Ovary (tissue), 7 donors: ENCODE measurements at regions not wholly inside any gene's neighbourhood (a gene's known extent, or its start where the extent isn't known, plus 50 kb on each side); places are given as distances from the start of the nearest gene placed in this dataset. TPM values are rescaled to one million over a fixed set of nuclear protein-coding genes. Genes with fewer than 3 reads are reported as not detected.

Experiments
- DNase-seq, 5 donors: peaks; one replicate each; pipeline ENCODE4 v3.0.0-alpha.2; 2019 to 2020
- H3K27ac ChIP-seq, 2 donors: fragments of 200-600 bp; one replicate each; pipeline versions ENCODE4 v1.5.1 to v1.8.0; 2019 to 2022
- H3K27me3 ChIP-seq: fragments of 200-600 bp; one replicate; pipeline ENCODE4 v1.8.0; 2022
- H3K36me3 ChIP-seq: fragments of 200-600 bp; sonication (generic); one replicate; pipeline ENCODE4 v1.5.1; 2019
- H3K4me1 ChIP-seq: one replicate; pipeline ENCODE4 v1.8.1; 2013; ENCODE audit warnings: mild to moderate bottlenecking, moderate library complexity; ENCODE audit not compliant: insufficient read depth
- H3K4me3 ChIP-seq: fragments of 200-600 bp; sonication (generic); one replicate; pipeline ENCODE4 v1.5.1; 2017
- H3K9me3 ChIP-seq, 2 donors: fragments of 200-600 bp in 1 of 2; sonication (generic) in 1 of 2; one replicate each; pipeline versions ENCODE4 v1.5.1 to v1.8.1; 2013 to 2019; ENCODE audit warnings: mild to moderate bottlenecking in 1 of 2, moderate library complexity in 1 of 2
- EP300 ChIP-seq: sonication (generic); formaldehyde crosslinking; IDR thresholded peaks from one replicate; pipeline ENCODE4 v1.6.1; 2017; ENCODE audit warnings: antibody characterized with exemption
- POLR2A ChIP-seq: fragments of 450-650 bp; IDR thresholded peaks from one replicate; pipeline ENCODE4 v1.6.1; 2017; ENCODE audit warnings: antibody characterized with exemption, mild to moderate bottlenecking, moderate library complexity
- WGBS, 3 donors: extraction: QIAGEN DNeasy Blood & Tissue Kit in 1 of 3; methylation state at CpG; one replicate each; pipeline versions ENCODE4 v1.1.5 to v1.1.7; 2013 to 2017; 5-methylcytosine and 5-hydroxymethylcytosine counted together
- intact Hi-C, 4 donors: fragments of 100-400 bp; cut with DNase I; formaldehyde crosslinking; loops; one replicate each; pipeline versions ENCODE4 v1.11.0 to v1.15.1; 2022 to 2023
- small RNA-seq: library from RNA; depleted of rRNA; stranded (forward); fragments of <200 nt; gene quantifications from one replicate; pipeline ENCODE3, GENCODE V24; 2016
- TF ChIP-seq, protein P1 (sequence below), 3 donors: fragments of 450-650 bp in 2 of 3; fragments of 200-600 bp in 1 of 3; IDR thresholded peaks; one replicate each; pipeline versions ENCODE4 v1.5.1 to v1.8.0; 2016 to 2022; ENCODE audit warnings: antibody characterized with exemption in 3 of 3, mild to moderate bottlenecking in 1 of 3
- donor health status: DM: no; HTN: no; CAD: no; lungs with moderate emphysema.
- donor health status: DM: no; HTN: no; CAD: no.
- donor health status: Bipolar disorder and iron deficiency.
- donor health status: DM: no; HTN: no; CAD: no.
- donor health status: DM: yes; HTN: yes; CAD: no.

DNA sequence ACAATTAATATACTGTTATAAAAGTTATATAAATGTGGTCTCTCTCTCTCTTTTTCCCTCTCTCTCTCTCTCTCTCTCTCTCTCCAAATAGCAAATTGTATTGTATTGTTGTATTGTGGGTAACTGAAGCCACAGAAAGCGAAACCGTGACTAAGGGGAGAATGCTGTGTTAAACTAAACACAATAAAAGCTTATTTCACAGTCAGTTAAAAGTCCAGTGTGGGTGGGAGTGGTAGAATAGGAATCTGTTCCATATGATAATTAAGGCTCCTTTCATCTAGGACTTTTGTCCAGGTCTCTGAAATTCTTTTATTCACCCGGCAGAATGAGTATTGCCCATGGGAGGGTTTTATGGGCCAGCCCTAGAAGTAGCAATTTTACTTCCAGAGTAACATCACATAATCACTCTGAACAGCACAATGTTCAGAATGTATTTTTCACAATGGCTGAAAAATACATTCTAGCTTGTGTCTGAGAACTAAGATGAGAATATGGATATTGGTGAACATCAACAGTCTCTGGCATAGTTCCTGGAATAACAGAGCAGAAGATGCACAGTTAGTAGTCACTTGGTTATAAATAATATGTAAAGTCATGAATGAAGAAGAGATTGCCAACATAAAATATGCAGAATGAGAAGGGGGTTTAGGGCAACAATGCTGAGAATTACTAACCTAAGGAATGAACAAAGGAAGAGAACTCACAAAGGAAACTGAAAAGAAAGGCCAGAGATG lies 399.1 kb downstream of the PLCL1 start:
- Histone ChIP-seq H3K27ac (no peak overlapping the region), H3K4me1 (no peaks in the 10 kb centered on the region), H3K36me3 (no peaks in the 10 kb centered on the region), H3K4me3 (no peak overlapping the region), H3K9me3 (no peaks in the 10 kb centered on the region), H3K27me3 (no peaks in the 10 kb centered on the region)
- no peak for DNase-seq
- WGBS, 3 donors = 44 to 56% (median 49%) methylated on average over 3 of the region's 3 CpGs
- intact Hi-C loops = no loop called here
- no peak for TF ChIP-seq POLR2A
- TF ChIP-seq, protein P1, sequence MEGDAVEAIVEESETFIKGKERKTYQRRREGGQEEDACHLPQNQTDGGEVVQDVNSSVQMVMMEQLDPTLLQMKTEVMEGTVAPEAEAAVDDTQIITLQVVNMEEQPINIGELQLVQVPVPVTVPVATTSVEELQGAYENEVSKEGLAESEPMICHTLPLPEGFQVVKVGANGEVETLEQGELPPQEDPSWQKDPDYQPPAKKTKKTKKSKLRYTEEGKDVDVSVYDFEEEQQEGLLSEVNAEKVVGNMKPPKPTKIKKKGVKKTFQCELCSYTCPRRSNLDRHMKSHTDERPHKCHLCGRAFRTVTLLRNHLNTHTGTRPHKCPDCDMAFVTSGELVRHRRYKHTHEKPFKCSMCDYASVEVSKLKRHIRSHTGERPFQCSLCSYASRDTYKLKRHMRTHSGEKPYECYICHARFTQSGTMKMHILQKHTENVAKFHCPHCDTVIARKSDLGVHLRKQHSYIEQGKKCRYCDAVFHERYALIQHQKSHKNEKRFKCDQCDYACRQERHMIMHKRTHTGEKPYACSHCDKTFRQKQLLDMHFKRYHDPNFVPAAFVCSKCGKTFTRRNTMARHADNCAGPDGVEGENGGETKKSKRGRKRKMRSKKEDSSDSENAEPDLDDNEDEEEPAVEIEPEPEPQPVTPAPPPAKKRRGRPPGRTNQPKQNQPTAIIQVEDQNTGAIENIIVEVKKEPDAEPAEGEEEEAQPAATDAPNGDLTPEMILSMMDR (IDR thresholded peaks at IDR 0.05) = no peak
- no peak for TF ChIP-seq EP300

Small RNAs in the stretch of these regions (small RNA-seq; reads per million reads assigned to genes)
- not detected for gene RNU7-147P
